SK-N-MC (cell line): ENCODE measurements at regions not wholly inside any gene's neighbourhood (a gene's known extent, or its start where the extent isn't known, plus 50 kb on each side); places are given as distances from the start of the nearest gene placed in this dataset.

ENCODE experiments used
- EZH2 ChIP-seq: fragments of 200-600 bp; sonication (generic); IDR thresholded peaks from one replicate; pipeline ENCODE4 v1.6.1; 2017; ENCODE audit warnings: antibody characterized with exemption
- FOXP2 ChIP-seq: optimal IDR thresholded peaks from 2 replicates; pipeline ENCODE3; 2011; ENCODE audit warnings: mild to moderate bottlenecking, moderate library complexity; ENCODE audit not compliant: insufficient read depth; ENCODE audit errors: extremely low read length, control extremely low read depth
- POLR2AphosphoS5 ChIP-seq: IDR thresholded peaks from 2 replicates; pipeline ENCODE4 v1.6.1; 2012; ENCODE audit warnings: mild to moderate bottlenecking, low read depth, low read length, borderline replicate concordance

DNA sequence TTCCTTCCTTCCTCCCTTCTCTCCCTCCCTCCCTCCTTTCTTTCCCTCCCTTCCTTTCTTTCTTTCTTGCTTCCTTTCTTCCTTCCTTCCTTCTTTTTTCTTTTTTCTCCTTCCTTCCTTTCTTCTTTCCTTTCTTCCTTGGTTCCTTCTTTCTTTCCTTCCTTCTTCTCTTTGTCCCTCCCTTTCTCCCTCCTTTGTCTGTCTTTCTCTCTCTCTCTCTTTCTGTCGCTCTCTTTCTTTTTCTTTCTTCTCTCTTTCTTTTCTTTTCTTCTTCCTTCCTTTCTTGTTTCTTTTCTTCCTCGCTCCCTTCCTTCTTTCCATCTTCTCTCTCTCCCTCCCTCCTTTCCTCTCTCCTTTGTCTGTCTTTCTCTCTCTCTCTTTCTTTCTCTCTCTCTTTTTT is 601.9 kb upstream of the JAG1 start:
- no peak for TF ChIP-seq POLR2AphosphoS5
- no peak for TF ChIP-seq EZH2
- no peak for TF ChIP-seq FOXP2
